ENCODE measurements at regions not wholly inside any gene's neighbourhood (a gene's known extent, or its start where the extent isn't known, plus 50 kb on each side); places are given as distances from the start of the nearest gene placed in this dataset.
A peak's percentile ranks its signal among the peaks of the same experiment; 100 is the strongest.
"Not testable (repeated sequence)": the region's sequence is repeated elsewhere in the genome, so short reads cannot be mapped to it uniquely, and the experiment has no call there.

DNA sequence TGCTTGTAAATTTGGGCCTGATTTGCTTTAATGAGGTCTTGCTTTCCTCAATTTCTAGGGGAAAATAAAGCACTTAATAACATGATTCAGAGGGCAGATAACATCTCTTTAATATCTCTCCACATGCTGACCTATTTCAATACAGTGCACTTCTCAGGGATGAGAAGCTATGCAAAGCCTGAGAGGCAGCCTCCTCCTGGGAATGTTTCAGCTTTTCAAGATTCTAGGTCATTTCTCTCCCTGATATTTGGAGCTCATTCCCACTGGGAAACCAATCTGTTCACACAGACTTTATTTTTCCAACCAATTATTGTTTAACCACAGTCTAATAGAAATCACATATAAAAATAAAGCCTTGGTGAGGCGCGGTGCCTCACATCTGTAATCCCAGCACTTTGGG lies 67.0 kb upstream of the LSAMP start:
- no peak for DNase-seq (ENCODE audit: low spot score)

GRCh38 chr3:116512931-116513330 lies 67.6 kb upstream of the LSAMP start:
- no peak for DNase-seq (ENCODE audit: low spot score)

GRCh38 chr3:116515973-116516372 lies 70.7 kb upstream of the LSAMP start:
- DNase-seq (ENCODE audit: low spot score): no peak

- DNase-seq (ENCODE audit: low spot score): no peak
Observed at GRCh38 chr3:116517308-116517707, 72.0 kb upstream of the LSAMP start.

GRCh38 chr3:116519101-116519500 lies 73.8 kb upstream of the LSAMP start:
- DNase-seq (ENCODE audit: low spot score): not testable (repeated sequence)

DNA sequence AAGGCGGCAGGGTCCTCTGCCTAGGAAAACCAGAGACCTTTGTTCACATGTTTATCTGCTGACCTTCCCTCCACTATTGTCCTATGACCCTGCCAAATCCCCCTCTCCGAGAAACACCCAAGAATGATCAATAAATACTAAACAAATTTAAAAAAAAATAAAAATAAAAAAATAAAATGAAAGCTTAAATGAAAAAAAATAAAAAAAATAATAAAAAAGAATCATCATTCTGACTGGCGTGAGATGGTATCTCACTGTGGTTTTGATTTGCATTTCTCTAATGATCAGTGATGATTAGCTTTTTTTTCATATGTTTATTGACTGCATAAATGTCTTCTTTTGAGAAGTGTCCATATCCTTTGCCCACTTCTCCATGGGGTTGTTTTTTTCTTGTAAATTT lies 74.5 kb upstream of the LSAMP start:
- not testable (repeated sequence) for DNase-seq (ENCODE audit: low spot score)

DNA sequence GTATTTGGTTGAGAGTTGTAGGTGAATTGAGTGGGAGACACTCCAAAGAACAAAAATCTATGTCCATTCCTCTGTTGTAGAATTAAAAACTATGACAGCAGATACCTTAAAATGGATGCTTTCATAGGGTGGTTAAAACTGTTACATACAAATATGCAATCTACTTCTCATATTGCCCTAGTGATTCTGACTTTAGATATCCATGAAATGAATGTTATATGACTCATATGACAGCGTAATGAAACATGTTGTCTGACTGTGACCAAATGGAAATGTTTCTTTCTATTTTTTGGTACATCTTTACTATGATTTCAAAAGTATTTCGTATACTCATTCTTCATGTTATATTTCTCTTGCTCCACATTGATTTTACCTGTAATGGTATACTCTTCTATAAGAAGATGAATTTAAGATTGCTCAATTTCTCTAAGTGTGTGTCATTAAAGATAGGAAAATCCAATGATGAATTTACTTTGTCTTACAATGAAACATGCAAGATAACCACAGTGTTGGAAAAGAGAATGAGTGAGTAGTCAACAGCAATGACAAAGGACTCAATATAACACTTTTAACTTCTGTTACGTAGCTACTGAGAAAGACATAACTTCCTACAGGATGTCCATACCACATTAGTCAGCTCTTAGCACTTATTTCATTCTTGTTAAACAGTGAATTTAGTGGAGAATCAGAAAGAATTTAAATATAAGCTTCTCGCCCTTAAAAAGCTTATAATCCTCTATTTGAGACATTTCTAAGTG lies 79.3 kb upstream of the LSAMP start:
- DNase-seq (ENCODE audit: low spot score): no peak

- no peak for DNase-seq (ENCODE audit: low spot score)
Observed at GRCh38 chr3:116552246-116552645, 107.0 kb upstream of the LSAMP start.

- DNase-seq (ENCODE audit: low spot score): no peak
Observed at GRCh38 chr3:116553355-116553754, 108.1 kb upstream of the LSAMP start.

- DNase-seq (ENCODE audit: low spot score): no peak
Observed at GRCh38 chr3:116561529-116561928, 116.2 kb upstream of the LSAMP start.

DNA sequence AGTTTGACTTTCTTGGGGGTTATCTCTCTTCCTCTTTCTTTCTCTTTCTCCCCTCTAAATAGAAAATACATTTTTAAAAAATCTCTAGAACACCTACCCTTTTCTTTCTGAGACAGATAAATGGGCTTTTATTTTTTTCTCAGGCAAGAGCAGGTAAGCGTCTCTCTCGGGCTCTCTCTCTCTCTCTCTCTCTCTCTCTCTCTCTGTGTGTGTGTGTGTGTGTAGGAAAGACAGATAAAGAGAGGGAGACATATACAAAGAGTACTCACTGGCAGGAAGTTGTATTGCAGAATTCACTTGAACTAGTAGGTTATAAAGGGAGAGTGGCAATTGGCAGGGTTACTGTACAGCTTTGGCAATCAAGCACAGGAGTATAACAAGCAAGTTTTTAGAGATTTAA lies 118.1 kb upstream of the LSAMP start:
- DNase-seq (ENCODE audit: low spot score): no peak

DNA sequence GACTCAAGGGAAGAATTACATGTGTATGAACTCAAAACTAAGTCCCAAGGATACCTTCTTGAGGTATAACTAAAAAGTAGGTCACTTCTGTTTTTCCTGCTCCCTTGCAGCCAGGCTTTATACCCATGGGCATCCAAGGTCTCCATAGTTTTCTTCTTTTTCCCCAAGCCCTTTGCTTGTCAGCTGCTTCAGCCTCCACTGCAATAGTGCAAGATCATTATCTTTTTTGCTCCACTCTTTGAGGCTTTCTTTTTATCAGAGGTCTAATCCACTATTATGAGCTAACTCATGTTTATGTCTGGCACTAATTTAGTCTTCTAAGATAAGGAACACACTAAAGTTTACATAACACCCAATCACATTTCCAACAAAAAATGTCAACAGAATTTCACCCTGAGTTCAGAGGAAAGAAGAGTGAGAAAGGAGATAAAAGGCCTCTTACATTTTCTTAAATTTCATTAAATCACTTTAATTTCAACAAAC lies 121.2 kb upstream of the LSAMP start:
- DNase-seq (ENCODE audit: low spot score): peak; percentile 44

DNA sequence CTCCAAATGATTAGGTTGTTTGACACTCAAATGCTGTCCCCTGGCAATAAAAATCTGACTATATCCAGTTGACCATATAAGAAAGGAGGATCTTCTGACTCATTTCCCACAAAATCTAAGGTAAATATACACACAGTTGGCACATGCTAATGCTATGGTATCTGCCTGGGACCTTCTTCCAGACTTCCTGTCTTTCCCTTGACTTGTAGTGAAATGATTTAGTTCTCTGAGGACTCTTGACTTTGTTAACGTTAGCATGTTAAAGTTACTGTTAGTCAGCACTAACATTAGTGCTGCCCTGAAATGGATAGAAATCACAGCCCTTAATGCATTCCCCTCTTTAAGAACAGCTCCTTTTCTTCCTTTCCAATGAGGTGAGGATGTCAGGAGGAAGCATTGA lies 124.3 kb upstream of the LSAMP start:
- DNase-seq (ENCODE audit: low spot score): no peak

- peak; percentile 11 for DNase-seq (ENCODE audit: low spot score)
Observed at GRCh38 chr3:116579840-116580239, 129.7 kb upstream of the TUSC7 start.

DNA sequence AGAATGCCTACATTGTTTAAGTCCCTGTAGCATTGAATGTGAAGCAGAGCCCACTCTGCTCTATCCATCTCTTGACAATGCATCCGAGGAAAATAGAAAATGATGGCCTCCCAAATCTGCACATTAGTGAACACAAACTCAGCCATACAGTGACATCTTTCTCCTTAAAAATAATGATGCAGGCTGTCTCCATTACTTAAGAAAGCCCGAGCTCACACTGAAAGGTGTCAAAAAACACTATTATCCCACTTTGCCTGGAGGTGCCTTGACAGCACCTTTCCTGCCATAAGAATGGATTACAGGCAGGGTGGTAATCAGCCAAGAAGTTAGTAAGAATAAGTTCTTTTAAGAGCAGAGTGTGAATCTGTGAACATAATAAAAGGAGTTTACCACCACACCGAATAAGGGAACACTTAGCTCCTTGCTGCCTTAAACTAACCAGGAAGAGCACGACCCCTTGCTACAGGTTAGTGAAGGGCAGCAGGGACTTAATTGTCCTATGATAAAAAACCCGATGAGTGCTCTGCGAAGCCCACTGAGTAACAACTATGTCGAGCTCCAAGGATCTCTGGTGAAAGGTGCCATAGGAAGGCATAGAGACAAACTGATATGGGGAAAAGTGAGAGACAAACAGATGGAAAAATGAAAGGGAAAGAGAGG lies 123.2 kb upstream of the TUSC7 start:
- DNase-seq (ENCODE audit: low spot score): no peak

DNA sequence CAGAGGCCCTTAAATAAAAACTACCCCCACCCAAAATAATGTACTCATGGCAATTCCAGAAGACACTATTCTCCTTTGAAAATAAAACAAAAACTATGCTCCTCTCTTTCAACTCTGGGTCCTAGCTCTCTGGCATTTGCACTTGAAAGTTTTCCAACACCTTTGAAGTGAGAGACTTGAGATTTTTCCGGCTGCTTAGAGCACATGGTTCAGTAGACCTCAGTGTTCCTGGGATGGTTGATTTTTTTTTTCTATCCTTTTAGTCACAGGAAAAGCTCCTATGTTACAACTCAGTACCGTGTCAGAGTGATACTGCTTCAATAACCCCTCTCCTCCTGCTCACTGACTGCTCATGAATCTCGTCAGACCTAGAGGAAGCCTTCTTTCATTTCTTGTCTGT lies 118.3 kb upstream of the TUSC7 start:
- no peak for DNase-seq (ENCODE audit: low spot score)

DNA sequence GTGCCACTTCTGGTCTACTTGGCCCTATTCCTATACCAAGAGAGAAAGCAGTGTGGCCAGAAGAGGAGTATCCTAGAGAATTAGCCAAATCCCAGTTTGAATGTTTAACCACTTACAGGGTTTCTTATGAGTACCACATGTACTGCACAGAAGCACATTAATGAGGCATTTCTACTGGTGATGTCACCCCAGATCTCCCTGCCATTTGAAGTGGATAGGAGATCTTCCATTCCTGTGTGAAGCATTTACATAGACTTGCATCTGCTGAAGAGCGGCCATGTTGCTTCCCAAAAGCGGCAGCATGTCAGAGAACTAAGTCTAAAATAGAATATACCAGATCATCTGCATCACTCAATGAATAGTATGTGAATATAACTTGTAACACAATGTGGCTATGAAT lies 108.4 kb upstream of the TUSC7 start:
- DNase-seq (ENCODE audit: low spot score): no peak

GRCh38 chr3:116607205-116607604 lies 102.4 kb upstream of the TUSC7 start:
- DNase-seq (ENCODE audit: low spot score): no peak

DNA sequence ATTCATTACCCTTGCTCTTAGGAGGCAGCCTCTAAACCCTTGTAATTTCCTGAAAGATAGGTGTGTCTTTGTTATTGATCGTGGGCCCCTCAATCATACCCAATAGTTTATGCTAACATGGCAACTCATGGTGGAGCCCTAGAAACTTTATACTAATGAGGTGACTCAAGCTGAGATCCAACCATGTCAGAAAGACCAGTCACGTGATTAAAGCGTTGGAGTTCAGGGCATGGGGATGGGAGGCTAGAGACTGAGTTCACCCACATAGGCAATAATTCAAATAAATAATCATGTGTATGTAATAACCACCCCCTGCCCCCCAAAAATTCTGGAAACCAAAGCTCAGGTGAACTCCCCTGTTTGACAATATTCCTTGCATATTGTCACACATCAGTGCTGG lies 99.5 kb upstream of the TUSC7 start:
- DNase-seq (ENCODE audit: low spot score): no peak

- peak; percentile 87 for DNase-seq (ENCODE audit: low spot score)
Observed at GRCh38 chr3:116614795-116615362, 94.7 kb upstream of the TUSC7 start.

DNA sequence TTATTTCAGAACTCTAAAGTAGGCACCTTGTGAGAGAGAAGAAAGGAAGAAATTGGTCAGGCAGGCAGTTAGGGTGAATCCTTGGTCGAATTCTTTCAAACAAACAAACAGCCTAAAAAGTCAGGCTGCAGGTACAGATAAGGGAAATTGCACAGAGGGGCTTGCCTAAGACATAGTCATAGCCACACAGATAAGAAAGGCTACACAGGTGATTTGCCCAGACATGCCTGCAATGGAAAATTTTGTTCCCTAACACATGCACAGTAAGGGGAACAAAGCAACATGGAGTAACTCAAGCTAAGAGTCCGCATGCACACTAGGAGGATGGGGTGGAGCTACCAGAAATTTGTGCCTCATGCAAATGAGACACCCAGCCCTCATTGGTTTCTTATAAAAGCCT lies 91.4 kb upstream of the TUSC7 start:
- no peak for DNase-seq (ENCODE audit: low spot score)

DNA sequence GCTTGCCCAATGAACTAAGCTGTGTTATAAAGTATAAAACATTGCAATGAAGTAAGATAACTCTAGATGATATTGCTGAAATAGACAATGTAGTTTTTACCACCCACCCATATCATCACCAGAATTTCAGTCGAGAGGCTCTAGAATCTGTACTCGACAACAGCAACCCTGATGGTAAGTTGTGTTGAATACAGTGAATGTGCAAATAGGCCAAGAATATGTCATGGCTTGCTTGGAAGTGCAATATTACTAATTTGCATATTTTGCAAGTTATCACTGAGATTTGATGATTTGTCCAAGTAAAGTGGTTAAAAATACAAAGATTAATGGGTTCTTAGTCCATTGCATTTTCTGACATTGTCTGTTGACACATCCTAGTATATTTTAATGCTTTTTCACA lies 90.6 kb upstream of the TUSC7 start:
- DNase-seq (ENCODE audit: low spot score): no peak

DNA sequence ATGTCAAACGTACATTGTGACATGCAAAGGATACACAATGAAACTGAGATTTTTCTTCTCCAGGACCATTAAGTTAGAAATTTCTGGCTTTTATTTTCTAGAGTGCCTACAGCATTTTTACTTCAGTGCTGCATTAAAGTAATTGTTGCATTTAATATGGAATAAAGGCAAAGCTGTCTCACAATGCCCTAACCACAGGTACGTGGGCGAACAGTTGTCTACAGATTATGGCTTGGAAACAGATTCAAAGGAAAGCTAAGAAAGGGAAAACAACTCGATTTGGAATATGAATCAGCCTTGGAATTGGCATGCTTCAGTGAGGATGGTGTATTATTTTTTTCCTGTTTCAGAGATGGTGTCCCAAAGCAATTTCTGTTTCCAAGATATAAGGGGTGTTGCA lies 79.1 kb upstream of the TUSC7 start:
- DNase-seq (ENCODE audit: low spot score): no peak

Measured in SK-N-DZ (cell line).